Fibroblast of pulmonary artery (primary cell): ENCODE measurements at regions not wholly inside any gene's neighbourhood (a gene's known extent, or its start where the extent isn't known, plus 50 kb on each side); places are given as distances from the start of the nearest gene placed in this dataset.
"Not testable (repeated sequence)": the region's sequence is repeated elsewhere in the genome, so short reads cannot be mapped to it uniquely, and the experiment has no call there.

Experiments used
- DNase-seq: peaks from one replicate; pipeline ENCODE4 v3.0.0-alpha.2; 2010; ENCODE audit warnings: low read depth
- H3K4me3 ChIP-seq: replicated peaks from 2 replicates; pipeline ENCODE4 v1.5.1; 2011; ENCODE audit warnings: low read depth, mild to moderate bottlenecking, control low read depth, low read length, moderate library complexity
- TF ChIP-seq, protein P1 (sequence below): IDR thresholded peaks from 2 replicates; pipeline ENCODE4 v1.5.1; 2011; ENCODE audit warnings: mild to moderate bottlenecking, control low read depth, low read length, inconsistent platforms; ENCODE audit errors: missing control alignments

- H3K4me3 ChIP-seq = no peak overlapping the region
- DNase-seq = no peak
- TF ChIP-seq, protein P1, sequence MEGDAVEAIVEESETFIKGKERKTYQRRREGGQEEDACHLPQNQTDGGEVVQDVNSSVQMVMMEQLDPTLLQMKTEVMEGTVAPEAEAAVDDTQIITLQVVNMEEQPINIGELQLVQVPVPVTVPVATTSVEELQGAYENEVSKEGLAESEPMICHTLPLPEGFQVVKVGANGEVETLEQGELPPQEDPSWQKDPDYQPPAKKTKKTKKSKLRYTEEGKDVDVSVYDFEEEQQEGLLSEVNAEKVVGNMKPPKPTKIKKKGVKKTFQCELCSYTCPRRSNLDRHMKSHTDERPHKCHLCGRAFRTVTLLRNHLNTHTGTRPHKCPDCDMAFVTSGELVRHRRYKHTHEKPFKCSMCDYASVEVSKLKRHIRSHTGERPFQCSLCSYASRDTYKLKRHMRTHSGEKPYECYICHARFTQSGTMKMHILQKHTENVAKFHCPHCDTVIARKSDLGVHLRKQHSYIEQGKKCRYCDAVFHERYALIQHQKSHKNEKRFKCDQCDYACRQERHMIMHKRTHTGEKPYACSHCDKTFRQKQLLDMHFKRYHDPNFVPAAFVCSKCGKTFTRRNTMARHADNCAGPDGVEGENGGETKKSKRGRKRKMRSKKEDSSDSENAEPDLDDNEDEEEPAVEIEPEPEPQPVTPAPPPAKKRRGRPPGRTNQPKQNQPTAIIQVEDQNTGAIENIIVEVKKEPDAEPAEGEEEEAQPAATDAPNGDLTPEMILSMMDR = no peak
Observed at GRCh38 chr4:111417521-111417920, 727.7 kb upstream of the FAM241A start.

DNA sequence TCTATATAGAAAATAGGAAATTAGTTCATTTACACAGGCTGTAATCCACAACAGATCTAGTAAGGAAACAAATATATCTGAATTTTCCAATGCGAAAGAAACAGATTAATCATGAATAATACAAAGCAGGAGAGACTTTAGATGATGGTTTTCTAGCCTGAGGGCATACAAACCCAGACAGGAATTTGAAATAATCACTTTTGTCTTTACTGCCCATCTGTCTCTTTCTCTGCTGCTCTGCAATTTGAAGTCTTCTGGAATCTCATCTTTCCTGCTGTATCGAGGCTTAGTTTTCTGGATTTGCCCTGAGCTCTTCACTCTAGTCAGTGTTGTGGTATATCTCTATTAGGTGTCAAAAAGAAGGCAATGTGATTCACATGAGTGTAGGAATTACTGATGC, 711.8 kb upstream of the FAM241A start:
- TF ChIP-seq, protein P1 = no peak
- H3K4me3 ChIP-seq = no peak overlapping the region
- no peak for DNase-seq

DNA sequence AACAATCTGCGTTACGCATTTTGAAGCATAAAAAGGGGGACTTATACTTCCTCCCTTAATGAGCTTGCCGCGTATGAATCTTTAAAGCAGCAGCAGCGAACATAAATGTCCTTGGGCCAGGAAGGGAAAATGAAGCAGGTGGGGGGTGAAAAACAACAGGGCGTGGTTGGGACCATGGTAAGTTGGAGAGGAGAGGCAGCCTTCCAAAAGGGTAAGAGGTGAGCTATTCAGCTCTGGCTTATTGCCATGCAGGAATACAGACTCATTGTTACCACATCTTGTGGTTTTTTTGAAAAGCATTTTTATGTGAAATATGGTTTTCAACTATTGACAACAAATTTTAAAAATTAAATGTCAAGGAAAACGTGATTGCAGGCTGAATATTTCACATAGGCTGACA, 710.7 kb upstream of the FAM241A start:
- peak; percentile 1 for DNase-seq
- no peak overlapping the region for H3K4me3 ChIP-seq
- TF ChIP-seq, protein P1 = no peak

DNA sequence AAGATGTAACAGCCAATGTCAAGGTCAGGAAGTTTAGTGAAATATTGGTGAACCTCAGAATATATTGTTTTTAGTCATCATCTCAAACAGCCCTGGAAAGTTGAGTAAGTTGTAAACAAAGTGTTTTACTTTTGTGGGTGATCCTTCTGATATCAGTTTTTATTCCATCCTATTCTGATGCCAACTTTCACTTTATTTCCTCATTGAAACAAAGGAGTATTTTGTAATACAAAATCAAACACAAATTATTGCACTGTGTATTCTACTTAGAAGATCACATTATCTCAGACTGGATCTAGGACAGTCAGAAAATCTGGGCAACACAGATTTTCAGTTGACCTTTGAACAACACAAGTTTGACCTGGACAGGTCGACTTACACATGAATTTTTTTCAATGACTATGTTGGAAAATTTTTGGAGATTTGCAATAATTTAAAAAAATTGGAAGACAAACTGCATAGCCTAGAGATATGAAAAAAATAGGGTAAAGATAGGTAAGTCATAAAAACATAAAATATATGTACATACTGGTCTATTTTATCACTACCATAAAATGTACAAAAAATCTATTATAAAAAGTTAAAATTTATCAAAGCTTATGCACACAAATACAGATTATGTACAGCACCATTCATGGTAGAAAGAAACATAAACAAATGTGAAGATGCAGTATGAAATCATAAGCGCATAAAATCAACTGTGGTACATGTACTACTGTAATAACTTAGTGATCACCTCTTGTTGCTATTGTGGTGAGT, 709.1 kb upstream of the FAM241A start:
- DNase-seq = no peak
- TF ChIP-seq, protein P1 = no peak
- H3K4me3 ChIP-seq = no peak overlapping the region

GRCh38 chr4:111441687-111442086, 703.6 kb upstream of the FAM241A start:
- no peak overlapping the region for H3K4me3 ChIP-seq

GRCh38 chr4:111444836-111445235, 700.4 kb upstream of the FAM241A start:
- DNase-seq, H3K4me3 ChIP-seq: not testable (repeated sequence)

More at GRCh38 chr4:111441687-111442086, 703.6 kb upstream of the FAM241A start:
- TF ChIP-seq, protein P1 = no peak
- no peak for DNase-seq

GRCh38 chr4:111449657-111450056, 695.6 kb upstream of the FAM241A start:
- TF ChIP-seq, protein P1 = no peak
- DNase-seq = no peak
- H3K4me3 ChIP-seq = no peak overlapping the region
